ENCODE measurements at regions not wholly inside any gene's neighbourhood (a gene's known extent, or its start where the extent isn't known, plus 50 kb on each side); places are given as distances from the start of the nearest gene placed in this dataset.

GRCh38 chr14:105937253-105938054 lies 411.1 kb downstream of the TMEM121 start (continued):
- TF ChIP-seq E2F6 (IDR thresholded peaks at IDR 0.05), result no peak
- TF ChIP-seq CREB1 (IDR thresholded peaks at IDR 0.05), result no peak
- no peak for TF ChIP-seq TAF7 (optimal IDR thresholded peaks at IDR 0.05; ENCODE audit: borderline replicate concordance, low read depth, low read length)
- TF ChIP-seq POLR2A (IDR thresholded peaks at IDR 0.05; ENCODE audit: control extremely low read depth in 1 of 2, low read depth in 2 of 2, low read length in 2 of 2), result no peak

All from H1 (cell line).